ENCODE measurements at regions not wholly inside any gene's neighbourhood (a gene's known extent, or its start where the extent isn't known, plus 50 kb on each side); places are given as distances from the start of the nearest gene placed in this dataset.

GRCh38 chr15:36136049-36136448 lies 443.4 kb upstream of the CDIN1 start:
- intact Hi-C loops (cut with DNase I; ENCODE audit: low total_unique reads) = no loop called here

DNA sequence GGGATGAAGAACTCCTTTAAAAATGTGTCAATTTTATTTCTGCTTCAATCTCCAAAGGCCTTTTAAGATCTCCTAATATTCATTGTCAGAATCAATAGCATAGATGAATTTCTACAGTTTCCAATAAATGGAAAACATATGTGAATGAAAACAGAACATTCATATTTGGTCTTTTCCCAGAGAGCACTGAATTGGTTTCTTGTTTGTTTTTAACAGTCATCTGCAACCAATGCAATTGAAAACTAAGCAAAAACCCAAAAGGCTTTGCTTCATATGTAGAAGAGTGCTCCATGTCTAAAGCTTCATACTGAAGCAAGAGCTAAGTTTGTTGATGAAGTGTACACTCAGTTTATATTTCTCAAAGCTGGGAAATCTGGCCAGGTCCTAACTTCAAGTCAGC lies 426.5 kb upstream of the CDIN1 start:
- DNase-seq (no peak), ATAC-seq (no peak)
- Histone ChIP-seq H3K9me3 (no peaks in the 10 kb centered on the region), H3K27ac (no peak overlapping the region), H3K27me3 (no peaks in the 10 kb centered on the region), H3K36me3 (no peaks in the 10 kb centered on the region), H3K4me3 (no peak overlapping the region), H3K4me1 (no peaks in the 10 kb centered on the region)
- intact Hi-C loops (cut with DNase I; ENCODE audit: low total_unique reads) = no loop called here
- no peak for TF ChIP-seq POLR2A (IDR thresholded peaks at IDR 0.05)
- TF ChIP-seq, protein P1, sequence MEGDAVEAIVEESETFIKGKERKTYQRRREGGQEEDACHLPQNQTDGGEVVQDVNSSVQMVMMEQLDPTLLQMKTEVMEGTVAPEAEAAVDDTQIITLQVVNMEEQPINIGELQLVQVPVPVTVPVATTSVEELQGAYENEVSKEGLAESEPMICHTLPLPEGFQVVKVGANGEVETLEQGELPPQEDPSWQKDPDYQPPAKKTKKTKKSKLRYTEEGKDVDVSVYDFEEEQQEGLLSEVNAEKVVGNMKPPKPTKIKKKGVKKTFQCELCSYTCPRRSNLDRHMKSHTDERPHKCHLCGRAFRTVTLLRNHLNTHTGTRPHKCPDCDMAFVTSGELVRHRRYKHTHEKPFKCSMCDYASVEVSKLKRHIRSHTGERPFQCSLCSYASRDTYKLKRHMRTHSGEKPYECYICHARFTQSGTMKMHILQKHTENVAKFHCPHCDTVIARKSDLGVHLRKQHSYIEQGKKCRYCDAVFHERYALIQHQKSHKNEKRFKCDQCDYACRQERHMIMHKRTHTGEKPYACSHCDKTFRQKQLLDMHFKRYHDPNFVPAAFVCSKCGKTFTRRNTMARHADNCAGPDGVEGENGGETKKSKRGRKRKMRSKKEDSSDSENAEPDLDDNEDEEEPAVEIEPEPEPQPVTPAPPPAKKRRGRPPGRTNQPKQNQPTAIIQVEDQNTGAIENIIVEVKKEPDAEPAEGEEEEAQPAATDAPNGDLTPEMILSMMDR (IDR thresholded peaks at IDR 0.05 in 4 of 5, conservative IDR thresholded peaks at IDR 0.05 in 1 of 5) = no peak
- in situ Hi-C loops (cut with MboI; ENCODE audit: low sequenced_read_pairs in 4 of 4) = no loop called here

More at GRCh38 chr15:36136049-36136448, 443.4 kb upstream of the CDIN1 start:
- Histone ChIP-seq H3K27me3 (no peaks in the 10 kb centered on the region), H3K4me3 (no peak overlapping the region), H3K4me1 (no peaks in the 10 kb centered on the region), H3K27ac (no peak overlapping the region), H3K36me3 (no peaks in the 10 kb centered on the region), H3K9me3 (no peaks in the 10 kb centered on the region)
- no peak for ATAC-seq
- in situ Hi-C loops (cut with MboI; ENCODE audit: low sequenced_read_pairs in 4 of 4) = no loop called here
- no peak for DNase-seq
- TF ChIP-seq, protein P1 (IDR thresholded peaks at IDR 0.05 in 4 of 5, conservative IDR thresholded peaks at IDR 0.05 in 1 of 5) = no peak
- no peak for TF ChIP-seq POLR2A (IDR thresholded peaks at IDR 0.05)

- TF ChIP-seq, protein P1 (IDR thresholded peaks at IDR 0.05 in 4 of 5, conservative IDR thresholded peaks at IDR 0.05 in 1 of 5) = no peak
- no peak for TF ChIP-seq POLR2A (IDR thresholded peaks at IDR 0.05)
- in situ Hi-C loops (cut with MboI; ENCODE audit: low sequenced_read_pairs in 4 of 4) = no loop called here
- intact Hi-C loops (cut with DNase I; ENCODE audit: low total_unique reads) = no loop called here
- no peaks in the 10 kb centered on the region for H3K36me3 ChIP-seq
- DNase-seq = peak; percentile 32 to 46
- no peak overlapping the region for H3K27ac ChIP-seq
- H3K4me3 ChIP-seq = no peak overlapping the region
- H3K9me3 ChIP-seq = no peaks in the 10 kb centered on the region
- no peaks in the 10 kb centered on the region for H3K27me3 ChIP-seq
- peak; percentile 53 to 55 for ATAC-seq
- H3K4me1 ChIP-seq = no peaks in the 10 kb centered on the region
Observed at GRCh38 chr15:36156879-36157427, 422.5 kb upstream of the CDIN1 start.

- intact Hi-C loops (cut with DNase I; ENCODE audit: low total_unique reads) = no loop called here
Observed at GRCh38 chr15:36160351-36160750, 419.1 kb upstream of the CDIN1 start.

More at GRCh38 chr15:36160351-36160750, 419.1 kb upstream of the CDIN1 start:
- Histone ChIP-seq H3K4me1 (no peaks in the 10 kb centered on the region), H3K36me3 (no peaks in the 10 kb centered on the region), H3K27ac (no peak overlapping the region), H3K9me3 (no peaks in the 10 kb centered on the region), H3K27me3 (no peaks in the 10 kb centered on the region), H3K4me3 (no peak overlapping the region)
- no peak for TF ChIP-seq POLR2A (IDR thresholded peaks at IDR 0.05)
- TF ChIP-seq, protein P1 (IDR thresholded peaks at IDR 0.05 in 4 of 5, conservative IDR thresholded peaks at IDR 0.05 in 1 of 5) = no peak
- no peak for ATAC-seq
- in situ Hi-C loops (cut with MboI; ENCODE audit: low sequenced_read_pairs in 4 of 4) = no loop called here
- no peak for DNase-seq
